ENCODE measurements at regions not wholly inside any gene's neighbourhood (a gene's known extent, or its start where the extent isn't known, plus 50 kb on each side); places are given as distances from the start of the nearest gene placed in this dataset.

DNA sequence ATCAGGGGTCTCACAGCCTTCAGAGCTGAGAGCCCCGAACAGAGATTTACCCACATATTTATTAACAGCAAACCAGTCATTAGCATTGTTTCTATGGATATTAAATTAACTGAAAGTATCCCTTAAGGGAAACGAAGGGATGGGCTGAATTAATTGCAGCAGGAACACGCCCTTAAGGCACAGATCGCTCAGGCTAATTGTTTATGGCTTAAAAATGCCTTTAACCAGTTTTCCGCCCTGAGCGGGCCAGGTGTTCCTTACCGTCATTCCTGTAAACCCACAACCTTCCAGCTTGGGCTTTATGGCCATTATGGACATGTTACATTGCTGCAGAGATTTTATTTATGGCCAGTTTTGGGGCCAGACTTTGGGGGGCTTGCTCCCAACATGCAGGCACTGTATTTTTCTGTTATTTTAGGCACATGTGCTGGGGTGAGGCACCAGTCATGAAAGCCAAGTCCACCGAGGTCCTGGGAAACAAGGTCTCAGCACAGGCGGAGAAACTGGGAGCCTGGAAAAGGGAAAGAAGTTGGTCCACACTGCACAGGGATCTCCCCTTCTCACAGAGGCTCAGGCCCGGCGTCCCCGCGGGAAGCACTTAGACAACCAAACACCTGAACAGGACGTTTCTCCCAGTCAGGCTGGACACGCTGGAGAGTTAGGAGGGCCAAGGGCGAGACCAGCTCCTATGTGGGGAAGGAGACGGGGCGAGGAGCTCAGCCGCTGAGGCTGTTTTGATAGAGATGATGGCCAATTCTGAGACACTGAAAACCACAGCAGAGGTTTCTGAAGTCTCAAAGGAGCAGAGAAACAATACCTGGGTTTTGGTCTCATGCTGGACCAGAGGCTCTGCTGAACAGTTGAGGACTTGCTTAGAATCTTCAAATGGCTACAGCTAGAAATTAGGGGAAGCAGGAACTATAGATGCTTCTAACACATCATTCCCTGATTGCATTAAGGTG is 86.7 kb downstream of the TMEM18 start:
- TF ChIP-seq, protein P1, sequence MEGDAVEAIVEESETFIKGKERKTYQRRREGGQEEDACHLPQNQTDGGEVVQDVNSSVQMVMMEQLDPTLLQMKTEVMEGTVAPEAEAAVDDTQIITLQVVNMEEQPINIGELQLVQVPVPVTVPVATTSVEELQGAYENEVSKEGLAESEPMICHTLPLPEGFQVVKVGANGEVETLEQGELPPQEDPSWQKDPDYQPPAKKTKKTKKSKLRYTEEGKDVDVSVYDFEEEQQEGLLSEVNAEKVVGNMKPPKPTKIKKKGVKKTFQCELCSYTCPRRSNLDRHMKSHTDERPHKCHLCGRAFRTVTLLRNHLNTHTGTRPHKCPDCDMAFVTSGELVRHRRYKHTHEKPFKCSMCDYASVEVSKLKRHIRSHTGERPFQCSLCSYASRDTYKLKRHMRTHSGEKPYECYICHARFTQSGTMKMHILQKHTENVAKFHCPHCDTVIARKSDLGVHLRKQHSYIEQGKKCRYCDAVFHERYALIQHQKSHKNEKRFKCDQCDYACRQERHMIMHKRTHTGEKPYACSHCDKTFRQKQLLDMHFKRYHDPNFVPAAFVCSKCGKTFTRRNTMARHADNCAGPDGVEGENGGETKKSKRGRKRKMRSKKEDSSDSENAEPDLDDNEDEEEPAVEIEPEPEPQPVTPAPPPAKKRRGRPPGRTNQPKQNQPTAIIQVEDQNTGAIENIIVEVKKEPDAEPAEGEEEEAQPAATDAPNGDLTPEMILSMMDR (conservative IDR thresholded peaks at IDR 0.05; ENCODE audit: low read depth, low read length): no peak
- TF ChIP-seq EZH2phosphoT487 (IDR thresholded peaks at IDR 0.05; ENCODE audit: borderline replicate concordance, low read length): no peak
- no peak for TF ChIP-seq EZH2 (IDR thresholded peaks at IDR 0.05; ENCODE audit: low read length, unreplicated experiment)

Data from PC-3 (cell line).